NCI-H2107 (cell line): ENCODE measurements at regions not wholly inside any gene's neighbourhood (a gene's known extent, or its start where the extent isn't known, plus 50 kb on each side); places are given as distances from the start of the nearest gene placed in this dataset.

Experiments used
- DNase-seq: peaks from one replicate; lab custom pipeline; 2025; lab: John Stamatoyannopoulos, UW

- peak; percentile 68 for DNase-seq
These were observed 210.5 kb downstream of the CTTN start for GRCh38 chr11:70608568-70609470.

GRCh38 chr11:70610566-70611565, 212.5 kb downstream of the CTTN start:
- DNase-seq: no peak

- DNase-seq: no peak
These were observed 213.5 kb downstream of the CTTN start for GRCh38 chr11:70611821-70612220.

- no peak for DNase-seq
These were observed 214.3 kb downstream of the CTTN start for GRCh38 chr11:70612459-70613141.

- DNase-seq: no peak
These were observed 215.8 kb downstream of the CTTN start for GRCh38 chr11:70614034-70614681.

GRCh38 chr11:70615036-70615875, 216.9 kb downstream of the CTTN start:
- no peak for DNase-seq

GRCh38 chr11:70616317-70616716, 218.0 kb downstream of the CTTN start:
- DNase-seq: no peak

- no peak for DNase-seq
These were observed 218.8 kb downstream of the CTTN start for GRCh38 chr11:70616938-70617654.

- no peak for DNase-seq
These were observed 220.2 kb downstream of the CTTN start for GRCh38 chr11:70618431-70619101.

- no peak for DNase-seq
These were observed 221.3 kb downstream of the CTTN start for GRCh38 chr11:70619591-70619990.

GRCh38 chr11:70620510-70621184, 222.3 kb downstream of the CTTN start:
- DNase-seq: no peak

- no peak for DNase-seq
These were observed 222.9 kb downstream of the CTTN start for GRCh38 chr11:70621241-70621640.

- no peak for DNase-seq
These were observed 223.8 kb downstream of the CTTN start for GRCh38 chr11:70622091-70622490.

GRCh38 chr11:70623906-70624597, 225.7 kb downstream of the CTTN start:
- no peak for DNase-seq

- DNase-seq: no peak
These were observed 226.3 kb downstream of the CTTN start for GRCh38 chr11:70624598-70624993.

- no peak for DNase-seq
These were observed 226.7 kb downstream of the CTTN start for GRCh38 chr11:70625051-70625450.

- DNase-seq: no peak
These were observed 227.5 kb downstream of the CTTN start for GRCh38 chr11:70625582-70626518.
